ENCODE measurements at regions not wholly inside any gene's neighbourhood (a gene's known extent, or its start where the extent isn't known, plus 50 kb on each side); places are given as distances from the start of the nearest gene placed in this dataset.

- Mint-ChIP-seq H3K27ac (no peak overlapping the region), H3K36me3 (ENCODE audit: low read depth) (no peaks in the 10 kb centered on the region), H3K4me1 (ENCODE audit: low read depth) (no peaks in the 10 kb centered on the region), H3K27me3 (peaks cover 13% of the 10 kb centered on the region), H3K9me3 (no peaks in the 10 kb centered on the region), H3K4me3 (no peak overlapping the region)
- intact Hi-C loops (cut with DNase I, micrococcal nuclease) = no loop called here
- POLR2A ChIA-PET = no interaction called here
- Histone ChIP-seq H3K4me1 (ENCODE audit: insufficient read depth, low read length) (no peaks in the 10 kb centered on the region), H3K36me3 (ENCODE audit: insufficient read depth, low read length) (no peaks in the 10 kb centered on the region), H3K27ac (ENCODE audit: low read depth in 1 of 2, low read length in 2 of 2) (no peak overlapping the region), H3K27me3 (ENCODE audit: control insufficient read depth in 1 of 2, insufficient read depth in 2 of 2, low read length in 2 of 2) (no peaks in the 10 kb centered on the region), H3K4me3 (ENCODE audit: low read length) (no peak overlapping the region), H3K9me3 (ENCODE audit: control insufficient read depth in 1 of 2, insufficient read depth in 1 of 2, low read length in 2 of 2) (peaks cover 0 to 4% of the 10 kb centered on the region in 2 experiments)
- TF ChIP-seq CTCF (IDR thresholded peaks at IDR 0.05) = no peak
- DNase-seq = no peak
- CTCF ChIA-PET = no interaction called here
- no peak for ATAC-seq (ENCODE audit: poor library complexity)
Observed at GRCh38 chr2:146984014-146984413, 860.8 kb upstream of the ACVR2A start.

- TF ChIP-seq CTCF (IDR thresholded peaks at IDR 0.05) = no peak
Observed at GRCh38 chr2:146982393-146982846, 862.4 kb upstream of the ACVR2A start.

DNA sequence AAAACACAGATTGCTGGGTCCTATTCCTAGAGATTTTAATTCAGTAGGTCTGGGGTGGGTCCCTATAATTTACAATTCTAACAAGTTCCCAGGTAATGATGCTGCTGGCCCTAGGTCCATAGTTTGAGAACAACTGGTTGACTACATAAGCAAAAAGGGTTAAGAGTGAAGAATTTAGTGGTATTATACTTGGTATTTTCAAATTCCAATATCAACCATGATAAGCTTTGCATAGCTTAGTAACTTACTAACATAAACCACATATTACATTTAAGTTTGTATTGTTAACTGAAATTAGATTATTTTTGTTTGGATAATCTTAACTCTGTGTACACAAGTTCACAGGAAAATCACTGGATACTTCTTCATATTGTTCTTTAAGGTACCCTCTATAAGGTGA, 862.9 kb upstream of the ACVR2A start:
- H3K4me1 Mint-ChIP-seq (ENCODE audit: low read depth) = no peaks in the 10 kb centered on the region
- no peak overlapping the region for H3K27ac ChIP-seq (ENCODE audit: low read depth in 1 of 2, low read length in 2 of 2)
- no peaks in the 10 kb centered on the region for H3K9me3 Mint-ChIP-seq
- no peak overlapping the region for H3K4me3 Mint-ChIP-seq
- ChIA-PET CTCF (no interaction called here), POLR2A (no interaction called here)
- H3K36me3 ChIP-seq (ENCODE audit: insufficient read depth, low read length) = no peaks in the 10 kb centered on the region
- intact Hi-C loops (cut with DNase I, micrococcal nuclease) = no loop called here
- H3K27ac Mint-ChIP-seq = no peak overlapping the region
- TF ChIP-seq CTCF (IDR thresholded peaks at IDR 0.05) = no peak
- H3K4me3 ChIP-seq (ENCODE audit: low read length) = no peak overlapping the region
- H3K27me3 ChIP-seq (ENCODE audit: control insufficient read depth in 1 of 2, insufficient read depth in 2 of 2, low read length in 2 of 2) = no peaks in the 10 kb centered on the region
- H3K4me1 ChIP-seq (ENCODE audit: insufficient read depth, low read length) = no peaks in the 10 kb centered on the region
- peaks cover 13% of the 10 kb centered on the region for H3K27me3 Mint-ChIP-seq
- H3K9me3 ChIP-seq (ENCODE audit: control insufficient read depth in 1 of 2, insufficient read depth in 1 of 2, low read length in 2 of 2) = peaks cover 0 to 4% of the 10 kb centered on the region in 2 experiments
- no peaks in the 10 kb centered on the region for H3K36me3 Mint-ChIP-seq (ENCODE audit: low read depth)
- no peak for DNase-seq
- no peak for ATAC-seq (ENCODE audit: poor library complexity)

More at GRCh38 chr2:146982393-146982846, 862.4 kb upstream of the ACVR2A start:
- Mint-ChIP-seq H3K4me1 (ENCODE audit: low read depth) (no peaks in the 10 kb centered on the region), H3K27me3 (peaks cover 13% of the 10 kb centered on the region), H3K36me3 (ENCODE audit: low read depth) (no peaks in the 10 kb centered on the region), H3K27ac (no peak overlapping the region), H3K9me3 (no peaks in the 10 kb centered on the region), H3K4me3 (no peak overlapping the region)
- no peak for DNase-seq
- no peaks in the 10 kb centered on the region for H3K36me3 ChIP-seq (ENCODE audit: insufficient read depth, low read length)
- H3K4me3 ChIP-seq (ENCODE audit: low read length) = no peak overlapping the region
- no peak overlapping the region for H3K27ac ChIP-seq (ENCODE audit: low read depth in 1 of 2, low read length in 2 of 2)
- peaks cover 0 to 4% of the 10 kb centered on the region in 2 experiments for H3K9me3 ChIP-seq (ENCODE audit: control insufficient read depth in 1 of 2, insufficient read depth in 1 of 2, low read length in 2 of 2)
- ChIA-PET POLR2A (no interaction called here), CTCF (no interaction called here)
- no peak for ATAC-seq (ENCODE audit: poor library complexity)
- intact Hi-C loops (cut with DNase I, micrococcal nuclease) = no loop called here
- H3K27me3 ChIP-seq (ENCODE audit: control insufficient read depth in 1 of 2, insufficient read depth in 2 of 2, low read length in 2 of 2) = no peaks in the 10 kb centered on the region
- H3K4me1 ChIP-seq (ENCODE audit: insufficient read depth, low read length) = no peaks in the 10 kb centered on the region
